H9 (cell line): ENCODE measurements at regions not wholly inside any gene's neighbourhood (a gene's known extent, or its start where the extent isn't known, plus 50 kb on each side); places are given as distances from the start of the nearest gene placed in this dataset.

Experiments
- DNase-seq: peaks from one replicate; pipeline ENCODE4 v3.0.0-alpha.2; 2017
- H2AFZ ChIP-seq: one replicate; pipeline ENCODE4 v1.6.1; 2013; ENCODE audit warnings: mild to moderate bottlenecking, low read length, control low read depth, moderate library complexity
- H2AK5ac ChIP-seq: 2 replicates; pipeline ENCODE4 v1.6.1; 2013; ENCODE audit warnings: low read length, control low read depth, mixed read lengths; ENCODE audit not compliant: insufficient read length
- H2BK120ac ChIP-seq: one replicate; pipeline ENCODE4 v1.6.1; 2013; ENCODE audit warnings: low read depth, mild to moderate bottlenecking, low read length, control low read depth, inconsistent platforms; ENCODE audit not compliant: poor library complexity, severe bottlenecking
- H2BK12ac ChIP-seq: 2 replicates; pipeline ENCODE4 v1.6.1; 2013; ENCODE audit warnings: low read length, control low read depth, mixed read lengths, low read depth; ENCODE audit not compliant: insufficient read length
- H2BK15ac ChIP-seq: 2 replicates; pipeline ENCODE4 v1.6.1; 2013; ENCODE audit warnings: low read depth, low read length, control low read depth
- H2BK20ac ChIP-seq: one replicate; pipeline ENCODE4 v1.6.1; 2013; ENCODE audit warnings: low read depth, mild to moderate bottlenecking, low read length, control low read depth, inconsistent platforms; ENCODE audit not compliant: poor library complexity, severe bottlenecking
- H2BK5ac ChIP-seq: 2 replicates; pipeline ENCODE4 v1.6.1; 2013; ENCODE audit warnings: low read length, control low read depth, mixed read lengths; ENCODE audit not compliant: insufficient read length
- H3K14ac ChIP-seq: 2 replicates; pipeline ENCODE4 v1.6.1; 2013; ENCODE audit warnings: low read length, control low read depth; ENCODE audit not compliant: insufficient read depth
- H3K18ac ChIP-seq: 2 replicates; pipeline ENCODE4 v1.6.1; 2013; ENCODE audit warnings: low read depth, mild to moderate bottlenecking, mixed read lengths, low read length, control low read depth; ENCODE audit not compliant: insufficient read length
- H3K23ac ChIP-seq: 2 replicates; pipeline ENCODE4 v1.6.1; 2013; ENCODE audit warnings: low read length, control low read depth, mixed read lengths, low read depth; ENCODE audit not compliant: insufficient read length
- H3K23me2 ChIP-seq: 2 replicates; pipeline ENCODE4 v1.6.1; 2013; ENCODE audit warnings: low read depth, mild to moderate bottlenecking, mixed read lengths, low read length, control low read depth; ENCODE audit not compliant: insufficient read length, poor library complexity, severe bottlenecking
- H3K27ac ChIP-seq: 2 replicates; pipeline ENCODE4 v1.5.1; 2013; ENCODE audit warnings: low read length, control low read depth, mixed read lengths, low read depth; ENCODE audit not compliant: insufficient read length
- H3K27me3 ChIP-seq: 2 replicates; pipeline ENCODE4 v1.6.1; 2013; ENCODE audit warnings: low read length, control low read depth, inconsistent platforms; ENCODE audit not compliant: insufficient read depth
- H3K4ac ChIP-seq: 2 replicates; pipeline ENCODE4 v1.6.1; 2013; ENCODE audit warnings: low read depth, mild to moderate bottlenecking, control low read depth, inconsistent platforms, low read length, moderate library complexity
- H3K4me1 ChIP-seq: 2 replicates; pipeline ENCODE4 v1.6.1; 2013; ENCODE audit warnings: low read length, control low read depth, inconsistent platforms; ENCODE audit not compliant: insufficient read depth
- H3K4me2 ChIP-seq: 2 replicates; pipeline ENCODE4 v1.6.1; 2013; ENCODE audit warnings: low read length, control low read depth, mixed read lengths; ENCODE audit not compliant: insufficient read length, insufficient read depth
- H3K56ac ChIP-seq: 2 replicates; pipeline ENCODE4 v1.6.1; 2013; ENCODE audit warnings: low read depth, mild to moderate bottlenecking, mixed read lengths, low read length, control low read depth; ENCODE audit not compliant: insufficient read length
- H3K79me1 ChIP-seq: 2 replicates; pipeline ENCODE4 v1.6.1; 2013; ENCODE audit warnings: low read depth, mild to moderate bottlenecking, moderate library complexity, low read length, control low read depth, inconsistent platforms; ENCODE audit not compliant: insufficient read depth, poor library complexity, severe bottlenecking
- H3K79me2 ChIP-seq: 2 replicates; pipeline ENCODE4 v1.6.1; 2013; ENCODE audit warnings: low read length, control low read depth, inconsistent platforms; ENCODE audit not compliant: insufficient read depth
- H3K9ac ChIP-seq: 2 replicates; pipeline ENCODE4 v1.6.1; 2013; ENCODE audit warnings: low read length, control low read depth, mixed read lengths; ENCODE audit not compliant: insufficient read length; ENCODE audit errors: extremely low read depth
- H3K9me3 ChIP-seq: one replicate; pipeline ENCODE4 v1.6.1; 2013; ENCODE audit warnings: low read depth, low read length, inconsistent platforms; ENCODE audit not compliant: control insufficient read depth
- H3T11ph ChIP-seq: one replicate; pipeline ENCODE4 v1.6.1; 2013; ENCODE audit warnings: mild to moderate bottlenecking, low read length, control low read depth, inconsistent platforms
- H4K20me1 ChIP-seq: one replicate; pipeline ENCODE4 v1.6.1; 2013; ENCODE audit not compliant: control insufficient read depth, insufficient read length, insufficient read depth
- H4K5ac ChIP-seq: 2 replicates; pipeline ENCODE4 v1.6.1; 2013; ENCODE audit warnings: low read depth, mild to moderate bottlenecking, mixed read lengths, low read length, control low read depth; ENCODE audit not compliant: insufficient read length
- H4K8ac ChIP-seq: replicated peaks from 2 replicates; pipeline ENCODE4 v1.6.1; 2013; ENCODE audit warnings: low read length, control low read depth, mixed read lengths, low read depth; ENCODE audit not compliant: insufficient read length
- H4K91ac ChIP-seq: 2 replicates; pipeline ENCODE4 v1.6.1; 2013; ENCODE audit warnings: low read depth, mild to moderate bottlenecking, moderate library complexity, mixed read lengths, low read length, control low read depth; ENCODE audit not compliant: insufficient read length
- H3K27ac Mint-ChIP-seq, 3 experiments: 2 replicates in 2 of 3; 3 replicates in 1 of 3; pipeline ENCODE4 v1.8.0; 2020 to 2021; ENCODE audit warnings: mixed read lengths in 3 of 3, mild to moderate bottlenecking in 1 of 3, moderate library complexity in 1 of 3
- H3K27me3 Mint-ChIP-seq: 2 replicates; pipeline ENCODE4 v1.8.0; 2021; ENCODE audit warnings: low read depth, mild to moderate bottlenecking, moderate library complexity, mixed read lengths
- H3K36me3 Mint-ChIP-seq, 3 experiments: 2 replicates in 2 of 3; 3 replicates in 1 of 3; pipeline ENCODE4 v1.8.0; 2020 to 2021; ENCODE audit warnings: low read depth in 3 of 3, mixed read lengths in 3 of 3; ENCODE audit not compliant: insufficient read depth in 1 of 3
- H3K4me1 Mint-ChIP-seq, 2 experiments: 2 replicates each; pipeline ENCODE4 v1.8.0; 2020; ENCODE audit warnings: mixed read lengths in 2 of 2
- H3K4me3 Mint-ChIP-seq, 2 experiments: 2 replicates in 1 of 2; 3 replicates in 1 of 2; pipeline ENCODE4 v1.8.0; 2020 to 2021; ENCODE audit warnings: mild to moderate bottlenecking in 2 of 2, mixed read lengths in 2 of 2, moderate library complexity in 1 of 2
- H3K9me3 Mint-ChIP-seq, 2 experiments: 2 replicates in 1 of 2; 3 replicates in 1 of 2; pipeline ENCODE4 v1.8.0; 2020; ENCODE audit warnings: mild to moderate bottlenecking in 2 of 2, mixed read lengths in 2 of 2, moderate library complexity in 1 of 2
- WGBS: extraction: QIAGEN DNeasy Blood & Tissue Kit; methylation state at CpG from one replicate; pipeline ENCODE4 v1.1.7; 2013; ENCODE audit warnings: missing lambda C conversion rate, low lambda C conversion rate, mixed read lengths; ENCODE audit not compliant: insufficient read length; ENCODE audit errors: extremely low coverage; 5-methylcytosine and 5-hydroxymethylcytosine counted together
- TF ChIP-seq, protein P1 (sequence below): fragments of 200-600 bp; sonication (generic); conservative IDR thresholded peaks from 3 replicates; pipeline ENCODE4 v1.8.0; 2021; ENCODE audit warnings: antibody characterized with exemption, mild to moderate bottlenecking

DNA sequence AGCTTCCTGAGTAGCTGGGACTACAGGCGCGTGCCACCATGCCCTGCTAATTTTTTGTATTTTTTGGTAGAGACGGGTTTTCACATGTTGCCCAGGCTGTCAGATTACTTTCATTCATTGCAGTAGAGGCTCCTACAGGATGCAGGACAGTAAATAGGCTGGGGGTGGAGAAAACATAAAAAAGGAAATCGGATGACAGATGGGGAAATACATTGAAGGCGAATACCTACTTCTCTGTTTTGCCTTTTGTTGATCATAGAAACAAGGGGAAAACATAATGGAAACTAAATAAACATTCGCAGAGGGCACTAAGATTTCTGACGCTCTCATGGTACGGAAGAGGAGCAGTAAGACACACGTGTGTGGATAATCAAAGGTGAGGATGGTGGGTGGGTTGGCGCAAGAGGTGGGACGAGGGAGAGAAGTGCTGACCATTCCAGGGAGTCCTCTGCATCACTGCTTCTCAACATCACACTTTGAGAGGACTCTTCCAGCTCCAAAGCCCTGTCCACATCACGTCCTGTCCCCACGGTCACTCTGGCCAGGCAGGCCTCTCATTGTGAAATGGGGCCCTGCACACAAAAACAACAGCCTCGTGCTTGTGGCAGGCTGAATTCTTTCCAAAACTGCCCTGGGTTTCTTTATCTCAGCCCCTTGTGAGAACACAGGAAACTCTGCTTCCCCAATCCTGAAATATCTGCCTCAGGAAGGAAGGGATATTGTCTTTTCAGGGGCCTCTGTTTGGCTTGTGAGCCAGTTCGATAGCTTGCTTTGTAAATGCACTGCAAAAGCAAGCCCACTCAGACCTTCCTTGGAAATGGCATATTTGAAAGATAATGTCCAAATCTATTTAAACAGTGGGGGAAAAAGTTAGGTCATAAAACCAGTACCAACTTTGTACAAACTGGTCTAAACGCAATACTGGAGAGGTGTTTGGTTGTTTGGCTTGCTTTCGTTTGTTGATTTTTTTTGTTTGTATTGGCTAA is 188.5 kb downstream of the FOXO1 start:
- Histone ChIP-seq H3K56ac (no peak overlapping the region), H2BK15ac (no peak overlapping the region), H3T11ph (no peak overlapping the region), H4K8ac (no peak overlapping the region), H4K5ac (no peak overlapping the region), H2BK20ac (no peak overlapping the region), H3K27ac (no peak overlapping the region), H2BK120ac (no peak overlapping the region), H4K20me1 (no peaks in the 10 kb centered on the region), H2BK12ac (no peak overlapping the region), H3K14ac (no peak overlapping the region), H3K4me2 (no peak overlapping the region), H2BK5ac (no peak overlapping the region), H3K9ac (no peak overlapping the region), H3K4ac (no peak overlapping the region), H3K18ac (peak overlapping the region; percentile 30), H3K79me2 (no peaks in the 10 kb centered on the region), H3K9me3 (no peaks in the 10 kb centered on the region), H3K27me3 (no peaks in the 10 kb centered on the region), H2AK5ac (no peak overlapping the region), H4K91ac (no peak overlapping the region), H3K23me2 (no peaks in the 10 kb centered on the region), H3K79me1 (no peaks in the 10 kb centered on the region), H2AFZ (no peak overlapping the region), H3K23ac (no peak overlapping the region), H3K4me1 (peaks cover 5% of the 10 kb centered on the region)
- Mint-ChIP-seq H3K36me3 (no peaks in the 10 kb centered on the region), H3K9me3 (no peaks in the 10 kb centered on the region), H3K4me1 (peaks cover 33 to 40% of the 10 kb centered on the region in 2 experiments), H3K27me3 (no peaks in the 10 kb centered on the region; the same call in 1 of the 2 replicates), H3K4me3 (no peak overlapping the region; a peak in 1 of 5 replicates), H3K27ac (peak overlapping the region; percentile 4 to 87 (median 14); a peak in 4 of 7 replicates)
- WGBS = no CpG with 5 or more reads among the region's 17 CpGs
- TF ChIP-seq, protein P1, sequence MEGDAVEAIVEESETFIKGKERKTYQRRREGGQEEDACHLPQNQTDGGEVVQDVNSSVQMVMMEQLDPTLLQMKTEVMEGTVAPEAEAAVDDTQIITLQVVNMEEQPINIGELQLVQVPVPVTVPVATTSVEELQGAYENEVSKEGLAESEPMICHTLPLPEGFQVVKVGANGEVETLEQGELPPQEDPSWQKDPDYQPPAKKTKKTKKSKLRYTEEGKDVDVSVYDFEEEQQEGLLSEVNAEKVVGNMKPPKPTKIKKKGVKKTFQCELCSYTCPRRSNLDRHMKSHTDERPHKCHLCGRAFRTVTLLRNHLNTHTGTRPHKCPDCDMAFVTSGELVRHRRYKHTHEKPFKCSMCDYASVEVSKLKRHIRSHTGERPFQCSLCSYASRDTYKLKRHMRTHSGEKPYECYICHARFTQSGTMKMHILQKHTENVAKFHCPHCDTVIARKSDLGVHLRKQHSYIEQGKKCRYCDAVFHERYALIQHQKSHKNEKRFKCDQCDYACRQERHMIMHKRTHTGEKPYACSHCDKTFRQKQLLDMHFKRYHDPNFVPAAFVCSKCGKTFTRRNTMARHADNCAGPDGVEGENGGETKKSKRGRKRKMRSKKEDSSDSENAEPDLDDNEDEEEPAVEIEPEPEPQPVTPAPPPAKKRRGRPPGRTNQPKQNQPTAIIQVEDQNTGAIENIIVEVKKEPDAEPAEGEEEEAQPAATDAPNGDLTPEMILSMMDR = no peak
- no peak for DNase-seq
